Hematopoietic multipotent progenitor cell (in vitro differentiated cells): ENCODE measurements at regions not wholly inside any gene's neighbourhood (a gene's known extent, or its start where the extent isn't known, plus 50 kb on each side); places are given as distances from the start of the nearest gene placed in this dataset.
A peak's percentile ranks its signal among the peaks of the same experiment; 100 is the strongest.
"Not testable (repeated sequence)": the region's sequence is repeated elsewhere in the genome, so short reads cannot be mapped to it uniquely, and the experiment has no call there.

Experiments used
- DNase-seq, 3 donors: peaks; one replicate each; pipeline ENCODE4 v3.0.0-alpha.2; 2011 to 2015; ENCODE audit warnings: low read depth in 2 of 3, low spot score in 2 of 3

DNA sequence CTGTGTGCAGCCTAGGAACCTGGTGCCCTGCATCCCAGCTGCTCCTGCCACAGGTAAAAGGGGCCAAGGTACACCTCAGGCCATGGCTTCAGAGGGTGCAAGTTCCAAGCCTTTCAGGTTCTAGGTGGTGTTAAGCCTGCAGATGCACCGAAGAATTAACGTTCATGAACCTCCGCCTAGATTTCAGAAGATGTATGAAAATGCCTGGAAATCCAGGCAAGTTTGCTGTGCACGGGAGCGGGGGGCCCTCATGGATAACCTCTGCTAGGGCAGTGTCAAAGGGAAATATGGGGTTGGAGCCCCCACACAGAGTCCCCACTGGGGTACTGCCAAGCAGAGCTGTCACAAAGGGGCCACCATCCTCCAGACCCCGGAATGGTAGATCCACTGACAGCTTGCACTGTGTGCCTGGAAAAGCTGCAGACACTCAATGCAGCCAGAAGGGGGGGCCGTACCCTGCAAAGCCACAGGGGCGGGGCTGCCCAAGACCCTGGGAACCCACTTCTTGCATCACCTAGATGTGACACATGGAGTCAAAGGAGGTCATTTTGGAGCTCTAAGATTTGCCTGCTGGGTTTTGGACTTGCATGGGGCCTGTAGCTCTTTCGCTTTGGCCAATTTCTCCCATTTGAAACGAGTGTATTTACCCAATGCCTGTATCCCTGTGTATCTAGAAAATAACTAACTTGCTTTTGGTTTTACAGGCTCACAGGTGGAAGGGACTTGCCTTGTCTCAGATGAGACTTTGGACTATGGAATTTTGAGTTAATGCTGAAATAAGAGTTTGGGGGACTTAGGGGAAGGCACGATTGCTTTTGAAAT is 145.2 kb upstream of the C1QTNF3 start:
- DNase-seq: peak in 2 of 3 donors; percentile 62 to 70

DNA sequence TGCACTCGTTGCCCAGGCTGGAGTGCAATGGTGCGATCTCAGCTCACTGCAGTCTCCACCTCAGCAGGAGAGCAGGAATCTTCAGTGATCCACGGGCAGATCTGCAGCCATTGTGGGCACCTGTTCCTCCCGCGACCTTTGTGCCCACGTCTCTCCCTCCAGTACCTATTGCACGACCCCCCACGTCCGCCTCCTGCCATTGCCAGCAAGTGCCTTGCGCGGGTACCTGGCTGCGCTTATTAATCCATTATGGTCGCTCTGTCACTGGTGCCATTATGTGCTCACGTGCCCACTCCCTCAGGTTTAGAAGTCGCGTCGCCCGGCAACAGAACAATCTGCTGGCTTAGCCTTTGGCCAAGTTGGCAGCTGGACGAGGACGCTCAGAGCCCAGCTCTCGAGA is 146.2 kb upstream of the C1QTNF3 start:
- DNase-seq: not testable (repeated sequence)

DNA sequence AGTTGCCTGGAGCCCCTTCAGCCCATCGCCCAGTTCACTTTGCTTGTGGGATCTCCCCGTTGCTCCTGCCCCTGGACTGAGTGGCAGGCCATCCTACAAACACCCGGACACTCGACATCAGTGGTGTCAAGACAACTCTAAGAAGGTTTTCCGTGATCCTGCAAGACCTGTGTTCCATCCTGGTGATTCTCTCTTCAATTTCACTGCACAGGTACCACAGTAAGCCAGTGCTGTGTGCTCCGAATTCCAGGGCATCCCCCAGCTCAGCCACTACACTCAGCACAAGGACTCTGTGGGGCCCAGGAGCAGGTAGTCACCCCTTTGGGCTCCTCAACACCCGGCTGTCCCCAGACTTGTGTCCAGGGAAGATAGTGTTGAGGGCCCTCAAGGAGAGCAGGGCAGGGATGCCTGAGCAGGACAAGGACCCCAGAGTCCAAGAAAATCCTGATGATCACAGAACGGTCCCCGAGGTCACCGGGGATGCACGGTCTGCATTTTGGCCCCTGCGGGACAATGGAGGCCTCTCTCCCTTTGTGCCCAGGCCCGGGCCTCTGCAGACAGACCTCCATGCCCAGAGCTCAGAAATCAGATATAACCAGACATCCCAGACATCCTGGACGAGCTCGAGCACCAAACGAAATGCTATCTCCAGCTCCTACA is 146.9 kb upstream of the C1QTNF3 start:
- DNase-seq: not testable (repeated sequence)

DNA sequence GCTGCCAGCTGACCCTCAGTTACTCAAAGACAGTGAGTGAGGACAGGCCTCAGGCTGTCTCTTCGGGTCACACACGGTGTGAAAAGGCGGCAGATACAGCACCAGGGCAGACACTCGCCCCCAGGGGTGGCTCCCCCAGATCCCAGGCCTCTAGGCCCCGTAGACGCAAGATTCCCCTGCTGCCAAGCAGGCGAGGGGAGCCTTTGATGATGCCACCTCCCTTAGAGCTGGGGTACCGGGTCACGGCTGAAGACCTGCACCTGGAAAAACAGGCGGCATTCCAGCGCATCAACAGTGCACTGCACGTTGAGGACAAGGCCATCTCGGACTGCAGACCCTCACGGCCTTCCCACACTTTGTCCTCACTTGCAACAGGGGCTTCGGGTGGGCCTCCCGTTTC is 147.5 kb upstream of the C1QTNF3 start:
- DNase-seq: not testable (repeated sequence)

DNA sequence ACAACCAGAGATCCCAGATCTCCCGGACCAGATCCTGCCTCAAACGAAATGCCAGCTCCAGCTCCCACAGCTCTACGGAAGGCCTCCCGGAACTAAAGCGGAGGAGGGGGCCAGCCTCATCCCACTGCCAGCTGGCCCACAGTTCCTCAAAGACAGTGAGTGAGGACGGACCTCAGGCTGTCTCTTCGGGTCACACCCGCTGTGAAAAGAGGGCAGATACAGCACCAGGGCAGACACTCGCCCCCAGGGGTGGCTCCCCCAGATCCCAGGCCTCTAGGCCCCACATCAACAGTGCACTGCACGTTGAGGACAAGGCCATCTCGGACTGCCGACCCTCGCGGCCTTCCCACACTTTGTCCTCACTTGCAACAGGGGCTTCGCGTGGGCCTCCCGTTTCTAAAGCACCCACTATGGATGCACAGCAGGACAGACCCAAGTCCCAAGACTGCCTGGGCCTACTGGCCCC is 148.3 kb upstream of the C1QTNF3 start:
- not testable (repeated sequence) for DNase-seq

DNA sequence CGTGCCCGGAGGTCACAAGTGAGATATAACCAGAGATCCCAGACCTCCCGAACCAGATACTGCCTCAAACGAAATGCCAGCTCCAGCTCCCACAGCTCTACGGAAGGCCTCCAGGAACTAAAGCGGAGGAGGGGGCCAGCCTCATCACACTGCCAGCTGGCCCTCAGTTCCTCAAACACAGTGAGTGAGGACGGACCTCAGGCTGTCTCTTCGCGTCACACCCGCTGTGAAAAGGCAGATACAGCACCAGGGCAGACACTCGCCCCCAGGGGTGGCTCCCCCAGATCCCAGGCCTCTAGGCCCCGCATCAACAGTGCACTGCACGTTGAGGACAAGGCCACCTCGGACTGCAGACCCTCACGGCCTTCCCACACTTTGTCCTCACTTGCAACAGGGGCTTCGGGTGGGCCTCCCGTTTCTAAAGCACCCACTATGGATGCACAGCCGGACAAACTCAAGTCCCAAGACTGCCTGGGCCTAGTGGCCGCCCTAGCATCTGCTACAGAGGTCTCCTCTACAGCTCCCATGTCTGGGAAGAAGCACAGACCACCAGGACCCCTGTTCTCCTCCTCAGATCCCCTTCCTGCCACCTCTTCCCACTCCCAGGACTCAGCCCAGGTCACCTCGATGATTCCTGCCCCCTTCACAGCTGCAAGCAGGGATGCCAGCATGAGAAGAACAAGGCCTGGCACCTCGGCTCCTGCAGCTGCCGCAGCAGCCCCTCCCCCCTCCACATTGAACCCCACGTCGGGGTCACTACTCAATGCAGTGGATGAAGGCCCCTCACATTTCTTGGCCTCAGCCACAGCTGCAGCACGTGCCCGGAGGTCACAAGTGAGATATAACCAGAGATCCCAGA is 149.3 kb upstream of the C1QTNF3 start:
- not testable (repeated sequence) for DNase-seq

DNA sequence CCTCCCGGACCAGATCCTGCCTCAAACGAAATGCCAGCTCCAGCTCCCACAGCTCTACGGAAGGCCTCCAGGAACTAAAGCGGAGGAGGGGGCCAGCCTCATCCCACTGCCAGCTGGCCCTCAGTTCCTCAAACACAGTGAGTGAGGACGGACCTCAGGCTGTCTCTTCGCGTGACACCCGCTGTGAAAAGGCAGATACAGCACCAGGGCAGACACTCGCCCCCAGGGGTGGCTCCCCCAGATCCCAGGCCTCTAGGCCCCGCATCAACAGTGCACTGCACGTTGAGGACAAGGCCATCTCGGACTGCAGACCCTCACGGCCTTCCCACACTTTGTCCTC is 149.9 kb upstream of the C1QTNF3 start:
- DNase-seq: not testable (repeated sequence)

DNA sequence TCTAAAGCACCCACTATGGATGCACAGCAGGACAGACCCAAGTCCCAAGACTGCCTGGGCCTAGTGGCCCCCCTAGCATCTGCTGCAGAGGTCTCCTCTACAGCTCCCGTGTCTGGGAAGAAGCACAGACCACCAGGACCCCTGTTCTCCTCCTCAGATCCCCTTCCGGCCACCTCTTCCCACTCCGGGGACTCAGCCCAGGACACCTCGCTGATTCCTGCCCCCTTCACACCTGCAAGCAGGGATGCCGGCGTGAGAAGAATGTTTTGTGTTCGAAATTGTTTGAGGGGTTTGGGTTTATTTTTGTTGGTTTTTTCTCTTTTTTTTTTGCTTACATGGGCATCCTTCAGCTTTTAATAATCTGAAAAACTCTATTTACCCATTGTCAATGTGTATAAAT is 150.3 kb upstream of the C1QTNF3 start:
- not testable (repeated sequence) for DNase-seq

DNA sequence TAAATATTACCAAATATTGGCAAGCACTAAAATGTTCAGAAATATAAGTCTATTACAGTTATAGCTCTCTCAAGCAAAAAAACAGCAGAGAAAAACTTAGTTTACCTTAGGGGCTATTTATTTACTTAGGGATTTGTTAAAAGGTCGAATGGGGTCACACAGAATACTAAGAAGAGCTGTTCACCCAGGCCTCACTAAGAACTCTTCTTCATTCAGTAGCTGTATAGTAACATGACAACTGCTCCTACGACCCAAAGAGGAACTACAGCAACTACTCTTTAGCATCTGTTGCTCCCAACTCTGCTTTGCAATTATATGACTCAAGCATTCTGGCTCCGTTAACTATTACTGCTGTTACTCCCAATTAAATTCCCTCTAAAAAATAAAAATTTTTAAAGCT is 150.8 kb upstream of the C1QTNF3 start:
- not testable (repeated sequence) for DNase-seq

DNA sequence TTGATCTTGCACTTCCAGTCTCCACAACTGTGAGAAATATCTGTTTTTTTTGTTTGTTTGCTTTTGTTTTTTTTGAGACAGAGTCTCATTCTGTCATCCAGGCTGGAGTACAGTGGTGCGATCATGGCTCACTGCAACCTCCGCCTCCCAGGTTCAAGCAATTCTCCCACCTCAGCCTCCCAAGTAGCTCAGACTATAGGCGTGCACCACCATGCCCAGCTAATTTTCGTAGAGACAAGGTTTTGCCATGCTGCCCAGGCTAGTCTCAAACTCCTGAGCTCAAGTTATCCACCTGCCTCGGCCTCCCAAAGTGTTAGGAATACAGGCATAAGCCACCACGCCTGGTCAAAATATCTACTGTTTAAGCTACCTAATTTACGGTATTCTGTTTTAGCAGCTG is 153.1 kb upstream of the C1QTNF3 start:
- DNase-seq: not testable (repeated sequence)

DNA sequence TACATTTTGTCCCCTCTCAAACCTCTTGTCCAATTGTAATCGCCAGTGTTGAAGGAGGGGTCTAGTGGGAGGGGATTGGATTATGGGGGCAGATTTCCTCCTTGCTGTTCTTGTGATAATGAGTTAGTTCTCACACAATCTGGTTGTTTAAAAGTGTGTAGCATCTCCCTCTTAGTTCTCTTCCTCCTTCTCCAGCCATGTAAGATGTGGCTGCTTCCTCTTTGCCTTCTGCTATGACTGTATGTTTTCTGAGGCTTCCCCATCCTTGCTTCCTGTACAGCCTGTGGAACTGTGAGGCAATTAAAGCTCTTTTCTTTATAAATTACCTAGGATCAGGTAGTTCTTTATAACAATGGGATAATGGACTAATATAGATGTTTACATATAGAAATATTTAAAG is 162.3 kb upstream of the C1QTNF3 start:
- DNase-seq: not testable (repeated sequence)

DNA sequence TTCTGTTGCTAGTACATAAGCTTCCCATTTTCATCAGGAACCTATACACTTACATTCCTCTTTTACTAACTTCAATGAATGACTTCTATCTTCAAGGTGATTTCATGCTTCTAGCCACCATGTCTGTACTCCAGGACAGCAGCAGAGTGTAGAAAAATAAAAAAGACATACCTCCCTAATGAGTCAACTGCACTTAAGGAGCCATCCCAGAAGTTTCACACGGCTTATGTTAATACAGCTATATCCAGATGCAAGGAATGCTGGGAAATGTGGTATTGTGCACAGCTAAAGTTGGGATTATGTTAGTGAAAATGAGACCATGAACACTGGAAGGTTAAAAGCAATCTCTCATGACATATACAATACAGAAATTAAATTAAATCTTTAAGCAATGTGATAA is 174.4 kb upstream of the C1QTNF3 start:
- not testable (repeated sequence) for DNase-seq

DNA sequence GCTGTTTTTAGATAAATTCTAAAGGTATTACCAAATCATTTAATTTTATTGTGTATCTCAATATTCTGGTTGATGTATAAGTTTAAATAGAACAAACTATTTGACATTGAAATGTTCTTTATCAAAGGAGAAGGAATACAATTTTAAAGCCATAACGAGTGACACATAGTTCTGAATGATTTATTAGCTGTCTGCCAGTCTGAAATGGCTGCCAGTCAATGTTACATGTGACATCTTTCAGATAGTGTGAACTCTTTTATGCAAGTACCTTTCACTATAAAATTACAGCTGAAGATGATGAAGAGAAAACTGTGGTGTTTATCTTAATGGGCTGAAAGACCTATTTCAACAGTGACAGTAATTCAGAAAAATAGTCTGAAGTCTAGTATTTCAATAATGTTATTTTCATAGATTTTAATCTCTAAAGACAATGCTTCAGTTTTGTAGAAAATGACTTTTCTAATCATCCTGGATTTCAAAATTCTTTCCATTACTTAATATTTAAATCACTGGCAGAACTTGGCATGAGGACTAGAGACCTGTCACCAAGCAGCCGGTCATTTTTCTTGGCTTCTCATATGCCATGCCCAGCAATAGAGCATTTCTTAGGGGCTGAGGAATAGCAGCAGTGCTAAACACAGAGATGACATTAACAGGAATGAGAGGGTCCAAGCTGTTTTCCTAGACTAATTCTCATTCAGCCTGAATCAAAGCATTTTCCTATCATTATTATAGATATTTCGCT is 178.5 kb upstream of the C1QTNF3 start:
- DNase-seq: not testable (repeated sequence)

DNA sequence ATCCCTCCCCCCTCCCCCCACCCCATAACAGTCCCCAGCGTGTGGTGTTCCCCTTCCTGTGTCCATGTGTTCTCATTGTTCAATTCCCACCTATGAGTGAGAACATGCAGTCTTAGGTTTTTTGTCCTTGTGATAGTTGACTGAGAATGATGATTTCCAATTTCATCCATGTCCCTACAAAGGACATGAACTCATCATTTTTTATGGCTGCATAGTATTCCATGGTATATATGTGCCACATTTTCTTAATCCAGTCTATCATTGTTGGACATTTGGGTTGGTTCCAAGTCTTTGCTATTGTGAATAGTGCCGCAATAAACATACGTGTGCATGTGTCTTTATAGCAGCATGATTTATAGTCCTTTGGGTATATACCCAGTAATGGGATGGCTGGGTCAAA is 180.1 kb upstream of the C1QTNF3 start:
- DNase-seq: not testable (repeated sequence)

DNA sequence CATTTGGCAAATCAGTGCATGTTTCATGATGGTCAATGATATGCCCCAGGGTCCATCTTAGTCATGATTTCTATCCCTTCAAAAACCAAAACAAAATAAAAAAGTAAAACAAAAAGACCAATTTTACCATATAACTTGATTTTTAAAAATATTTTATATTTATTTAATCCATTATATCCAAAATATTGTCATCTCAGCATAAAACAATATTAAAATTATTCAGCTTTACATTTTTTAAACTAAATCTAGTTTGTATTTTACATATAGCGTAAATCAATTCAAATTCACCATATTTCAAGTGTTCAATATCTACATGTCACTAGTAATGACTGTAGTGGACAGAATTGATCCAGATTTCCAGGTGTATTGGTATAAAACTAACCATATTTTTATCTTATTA is 187.4 kb upstream of the C1QTNF3 start:
- DNase-seq: not testable (repeated sequence)

DNA sequence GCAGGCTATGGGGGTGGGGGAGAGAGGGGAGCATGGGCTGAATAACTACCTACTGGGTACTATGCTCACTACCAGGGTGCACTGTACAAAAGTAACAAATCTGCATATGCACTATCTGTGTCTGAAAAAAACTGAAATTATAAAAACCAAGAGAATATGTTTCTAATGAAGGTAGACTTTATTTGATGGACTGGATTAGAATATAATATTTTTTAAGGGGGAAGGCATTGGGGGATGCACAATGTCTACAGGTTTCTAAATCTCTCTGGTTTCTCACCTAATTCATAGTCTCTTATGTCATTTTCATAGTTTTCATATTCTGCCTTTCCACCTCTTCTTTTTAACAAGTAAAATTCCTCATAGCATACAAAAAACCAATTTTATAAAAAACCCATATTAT is 200.8 kb upstream of the C1QTNF3 start:
- not testable (repeated sequence) for DNase-seq

DNA sequence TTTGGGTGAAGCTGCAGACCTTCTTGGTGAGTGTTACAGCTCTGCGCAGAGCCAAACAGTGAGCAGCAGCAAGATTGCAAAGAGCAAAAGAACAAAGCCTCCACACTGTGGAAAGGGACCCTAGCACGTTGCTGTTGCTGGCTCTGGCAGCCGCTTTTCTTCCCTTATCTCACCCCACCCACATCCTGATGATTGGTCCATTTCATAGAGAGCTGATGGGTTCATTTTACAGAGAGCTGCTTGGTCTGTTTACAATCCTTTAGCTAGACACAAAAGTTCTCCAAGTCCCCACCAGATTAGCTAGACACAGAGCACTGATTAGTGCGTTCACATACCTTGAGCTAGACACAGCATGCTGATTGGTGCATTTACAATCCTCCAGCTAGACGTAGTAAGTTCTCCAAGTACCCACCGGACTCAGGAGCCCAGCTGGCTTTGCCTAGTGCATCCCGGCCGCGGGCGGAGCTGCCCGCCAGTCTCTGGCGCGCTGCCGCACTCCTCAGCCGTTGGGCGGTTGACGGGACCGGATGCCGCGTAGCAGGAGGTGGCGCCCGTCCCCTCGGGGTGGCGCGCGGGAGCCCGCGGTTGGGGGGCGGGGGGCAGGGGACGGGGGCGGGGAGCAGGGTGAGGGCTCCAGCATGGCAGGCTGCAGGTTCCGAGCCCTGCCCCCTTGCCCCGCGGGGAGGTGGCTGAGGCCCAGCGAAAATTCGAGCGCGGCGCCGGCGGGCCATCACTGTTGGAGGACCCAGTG is 201.4 kb upstream of the C1QTNF3 start:
- DNase-seq: peak; percentile 32 to 79 (median 71)

DNA sequence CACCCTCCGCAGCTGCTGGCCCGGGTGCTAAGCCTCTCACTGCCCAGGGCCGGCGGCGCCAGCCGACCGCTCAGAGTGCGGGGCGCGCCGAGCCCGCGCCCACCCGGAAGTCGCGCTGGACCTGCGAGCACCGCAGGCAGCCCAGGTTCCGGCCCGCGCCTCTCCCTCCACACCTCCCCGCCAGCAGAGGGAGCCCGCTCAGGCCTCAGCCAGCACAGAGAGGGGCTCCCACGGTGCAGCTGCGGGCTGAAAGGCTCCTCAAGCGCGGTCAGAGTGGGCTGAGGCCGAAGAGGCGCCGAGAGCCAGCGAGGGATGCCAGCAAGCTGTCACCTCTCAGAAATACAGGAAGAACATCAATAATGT is 202.0 kb upstream of the C1QTNF3 start:
- DNase-seq: not testable (repeated sequence)

DNA sequence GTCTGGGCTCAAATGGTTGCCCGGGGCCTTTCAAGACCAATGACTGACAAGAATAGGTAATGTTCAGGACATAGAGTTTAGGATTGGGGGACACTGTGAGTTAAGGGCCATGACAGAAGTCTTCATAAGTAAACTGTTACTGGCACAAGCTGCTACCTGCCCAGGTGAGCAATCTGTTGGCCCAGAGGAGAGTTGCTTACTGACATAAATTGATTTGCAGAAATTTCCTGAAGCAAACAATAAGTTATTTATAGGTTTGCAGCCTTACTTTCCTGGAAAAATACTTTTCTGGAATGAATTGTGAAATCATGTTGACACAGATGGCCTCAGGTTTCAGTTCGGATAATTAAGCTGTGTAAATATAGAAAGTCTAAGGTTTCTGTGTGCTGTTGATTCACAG is 202.8 kb upstream of the C1QTNF3 start:
- not testable (repeated sequence) for DNase-seq

DNA sequence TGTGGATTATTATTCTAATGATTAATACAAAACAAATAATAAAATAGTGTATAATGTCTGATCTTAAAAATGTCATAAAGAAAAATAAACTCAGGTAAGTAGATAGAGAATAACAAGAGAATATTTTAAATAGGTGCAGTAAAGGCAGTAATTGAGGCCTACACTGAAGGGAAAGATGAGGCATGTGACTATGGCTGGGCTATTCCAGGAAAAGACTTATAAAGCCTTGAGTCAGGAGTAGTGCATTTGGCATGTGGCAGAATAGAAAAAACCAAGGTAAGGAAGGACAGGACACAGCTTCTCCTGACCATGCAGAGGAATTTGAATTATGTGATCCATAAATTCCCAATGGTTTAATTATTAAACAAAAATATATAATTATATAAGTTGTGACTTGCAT is 215.6 kb upstream of the C1QTNF3 start:
- DNase-seq: not testable (repeated sequence)
